ENCODE measurements at regions not wholly inside any gene's neighbourhood (a gene's known extent, or its start where the extent isn't known, plus 50 kb on each side); places are given as distances from the start of the nearest gene placed in this dataset.
"Not testable (repeated sequence)": the region's sequence is repeated elsewhere in the genome, so short reads cannot be mapped to it uniquely, and the experiment has no call there.

- TF ChIP-seq CTCF, POLR2A (IDR thresholded peaks at IDR 0.05): not testable (repeated sequence)
Measured at GRCh38 chr22:26951139-26951538, 293.8 kb downstream of the MIAT start.

All from vagina (tissue), 2 donors.